ENCODE measurements at regions not wholly inside any gene's neighbourhood (a gene's known extent, or its start where the extent isn't known, plus 50 kb on each side); places are given as distances from the start of the nearest gene placed in this dataset.

DNA sequence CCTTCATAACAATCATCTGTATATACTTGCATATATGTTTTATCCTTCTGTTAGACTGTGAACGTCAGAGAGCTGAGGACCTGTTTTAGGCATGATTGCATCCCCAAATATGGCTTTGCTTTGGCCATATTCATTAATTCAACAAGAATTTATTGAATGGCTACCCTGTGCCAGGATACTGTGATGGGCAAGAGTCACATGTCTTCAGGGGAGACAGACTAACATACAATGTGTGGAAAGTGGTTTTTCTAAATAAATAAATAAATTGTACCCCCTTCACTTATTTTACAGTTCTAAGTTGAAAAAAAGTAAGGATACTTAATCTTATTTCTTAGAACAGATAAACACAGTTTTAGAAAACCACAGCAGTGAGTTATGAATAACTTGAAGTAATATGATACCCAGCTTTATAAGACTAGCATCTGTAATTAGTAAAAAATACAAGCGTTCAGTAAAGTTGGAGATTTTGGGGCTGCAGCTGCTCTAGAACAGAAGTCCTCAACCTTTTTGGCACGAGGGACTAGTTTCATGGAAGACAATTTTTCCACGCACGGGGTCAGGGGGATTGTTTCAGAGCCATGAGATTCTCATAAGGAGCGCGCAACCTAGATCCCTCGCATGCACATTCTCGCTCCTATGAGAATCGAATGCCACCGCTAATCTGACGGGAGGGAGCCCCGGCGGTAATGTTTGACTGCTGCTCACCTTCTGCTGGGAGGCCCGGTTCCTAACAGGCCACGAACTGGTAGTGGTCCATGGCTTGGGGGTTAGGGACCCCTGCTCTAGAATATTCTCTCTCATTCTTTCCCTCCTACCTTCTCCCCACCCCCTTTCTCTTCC lies 89.4 kb upstream of the MTPN start:
- Mint-ChIP-seq H3K4me1 (ENCODE audit: low read depth, unreplicated experiment) (peaks cover 19% of the 10 kb centered on the region), H3K4me3 (ENCODE audit: unreplicated experiment) (no peak overlapping the region), H3K36me3 (ENCODE audit: unreplicated experiment) (peaks cover 4% of the 10 kb centered on the region), H3K27ac (ENCODE audit: unreplicated experiment) (no peak overlapping the region), H3K9me3 (ENCODE audit: unreplicated experiment) (peaks cover 6% of the 10 kb centered on the region), H3K27me3 (ENCODE audit: unreplicated experiment) (peaks cover 2% of the 10 kb centered on the region)
- TF ChIP-seq, protein P1, sequence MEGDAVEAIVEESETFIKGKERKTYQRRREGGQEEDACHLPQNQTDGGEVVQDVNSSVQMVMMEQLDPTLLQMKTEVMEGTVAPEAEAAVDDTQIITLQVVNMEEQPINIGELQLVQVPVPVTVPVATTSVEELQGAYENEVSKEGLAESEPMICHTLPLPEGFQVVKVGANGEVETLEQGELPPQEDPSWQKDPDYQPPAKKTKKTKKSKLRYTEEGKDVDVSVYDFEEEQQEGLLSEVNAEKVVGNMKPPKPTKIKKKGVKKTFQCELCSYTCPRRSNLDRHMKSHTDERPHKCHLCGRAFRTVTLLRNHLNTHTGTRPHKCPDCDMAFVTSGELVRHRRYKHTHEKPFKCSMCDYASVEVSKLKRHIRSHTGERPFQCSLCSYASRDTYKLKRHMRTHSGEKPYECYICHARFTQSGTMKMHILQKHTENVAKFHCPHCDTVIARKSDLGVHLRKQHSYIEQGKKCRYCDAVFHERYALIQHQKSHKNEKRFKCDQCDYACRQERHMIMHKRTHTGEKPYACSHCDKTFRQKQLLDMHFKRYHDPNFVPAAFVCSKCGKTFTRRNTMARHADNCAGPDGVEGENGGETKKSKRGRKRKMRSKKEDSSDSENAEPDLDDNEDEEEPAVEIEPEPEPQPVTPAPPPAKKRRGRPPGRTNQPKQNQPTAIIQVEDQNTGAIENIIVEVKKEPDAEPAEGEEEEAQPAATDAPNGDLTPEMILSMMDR (IDR thresholded peaks at IDR 0.05; ENCODE audit: partially characterized antibody, unreplicated experiment): no peak
- DNase-seq: no peak

DNA sequence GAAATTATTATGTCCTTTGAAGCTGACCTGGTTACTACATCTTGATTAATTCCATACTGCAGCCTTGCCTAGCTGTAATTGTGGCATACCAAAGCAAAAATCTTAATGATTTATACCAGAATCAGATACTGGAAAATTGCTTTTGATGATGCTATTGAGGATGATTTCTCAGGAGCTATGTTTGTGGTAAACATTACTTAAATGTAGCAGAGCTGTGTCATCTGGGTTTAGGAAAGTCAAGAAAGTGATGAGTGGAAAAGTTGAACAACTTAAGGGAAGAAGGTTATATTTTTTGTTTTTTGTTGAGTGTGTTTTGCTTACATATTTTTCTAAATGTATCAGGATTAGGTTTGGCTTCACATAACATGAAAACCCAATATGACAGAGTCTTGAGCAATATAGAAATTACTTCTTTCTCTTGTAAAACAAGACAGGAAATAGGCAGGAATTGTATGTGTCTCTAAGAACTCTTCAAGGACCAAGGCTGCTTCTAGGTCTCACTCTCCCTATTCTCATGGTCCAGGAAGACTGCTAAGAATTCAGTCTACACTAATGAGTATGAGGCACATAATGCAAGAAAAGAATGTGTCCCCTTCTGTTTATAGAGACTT lies 87.6 kb upstream of the MTPN start:
- Mint-ChIP-seq H3K4me3 (ENCODE audit: unreplicated experiment) (no peak overlapping the region), H3K27ac (ENCODE audit: unreplicated experiment) (no peak overlapping the region), H3K4me1 (ENCODE audit: low read depth, unreplicated experiment) (peaks cover 11% of the 10 kb centered on the region), H3K9me3 (ENCODE audit: unreplicated experiment) (peaks cover 2% of the 10 kb centered on the region), H3K27me3 (ENCODE audit: unreplicated experiment) (peaks cover 2% of the 10 kb centered on the region), H3K36me3 (ENCODE audit: unreplicated experiment) (peaks cover 4% of the 10 kb centered on the region)
- DNase-seq: no peak
- TF ChIP-seq, protein P1 (IDR thresholded peaks at IDR 0.05; ENCODE audit: partially characterized antibody, unreplicated experiment): no peak

DNA sequence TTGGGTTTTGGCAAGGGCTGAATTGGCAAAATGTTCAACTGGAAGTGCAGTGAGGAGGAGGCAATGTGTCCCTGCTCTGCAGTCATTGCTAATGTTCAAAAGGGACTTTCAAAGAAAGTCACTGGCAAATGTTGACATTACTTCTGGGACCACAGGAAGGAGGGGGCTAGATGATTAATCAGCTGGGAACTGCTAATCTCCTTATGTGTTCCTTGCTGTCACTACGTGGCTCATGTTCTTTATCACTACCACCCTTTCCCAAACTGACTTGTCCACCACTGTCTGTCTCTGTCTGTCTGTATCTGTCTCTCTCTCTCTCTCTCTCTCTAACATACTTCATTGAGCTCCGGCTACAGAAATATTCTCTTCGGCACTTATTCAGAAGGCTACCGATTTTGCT lies 86.9 kb upstream of the MTPN start:
- Mint-ChIP-seq H3K36me3 (ENCODE audit: unreplicated experiment) (peaks cover 4% of the 10 kb centered on the region), H3K27me3 (ENCODE audit: unreplicated experiment) (peaks cover 4% of the 10 kb centered on the region), H3K4me1 (ENCODE audit: low read depth, unreplicated experiment) (peaks cover 11% of the 10 kb centered on the region), H3K9me3 (ENCODE audit: unreplicated experiment) (peaks cover 2% of the 10 kb centered on the region), H3K4me3 (ENCODE audit: unreplicated experiment) (no peak overlapping the region), H3K27ac (ENCODE audit: unreplicated experiment) (no peak overlapping the region)
- TF ChIP-seq, protein P1 (IDR thresholded peaks at IDR 0.05; ENCODE audit: partially characterized antibody, unreplicated experiment): no peak
- DNase-seq: no peak

DNA sequence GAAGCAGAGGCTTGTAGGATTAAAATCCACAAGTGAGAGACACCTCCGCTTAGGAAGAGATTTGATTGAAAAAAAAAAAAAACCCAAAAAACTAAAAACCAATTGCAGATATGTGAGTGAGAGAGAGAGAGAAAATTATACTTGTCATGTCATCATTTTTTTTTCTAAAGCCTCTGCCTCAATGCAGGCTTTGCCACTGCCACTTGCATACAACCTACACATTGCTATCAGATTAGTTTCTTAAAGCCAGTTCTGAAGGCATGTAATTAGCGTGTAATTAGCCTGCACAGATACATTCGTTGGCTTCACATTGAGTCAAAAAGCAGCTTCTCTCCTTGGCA lies 86.1 kb upstream of the MTPN start:
- H3K27ac Mint-ChIP-seq (ENCODE audit: unreplicated experiment): no peak overlapping the region
- H3K36me3 Mint-ChIP-seq (ENCODE audit: unreplicated experiment): peaks cover 4% of the 10 kb centered on the region
- H3K27me3 Mint-ChIP-seq (ENCODE audit: unreplicated experiment): peaks cover 4% of the 10 kb centered on the region
- no peak for DNase-seq
- H3K4me3 Mint-ChIP-seq (ENCODE audit: unreplicated experiment): no peak overlapping the region
- peaks cover 2% of the 10 kb centered on the region for H3K9me3 Mint-ChIP-seq (ENCODE audit: unreplicated experiment)
- TF ChIP-seq, protein P1 (IDR thresholded peaks at IDR 0.05; ENCODE audit: partially characterized antibody, unreplicated experiment): no peak
- peaks cover 11% of the 10 kb centered on the region for H3K4me1 Mint-ChIP-seq (ENCODE audit: low read depth, unreplicated experiment)

Measured in glutamatergic neuron (in vitro differentiated cells).